OCI-LY1 (cell line): ENCODE measurements at regions not wholly inside any gene's neighbourhood (a gene's known extent, or its start where the extent isn't known, plus 50 kb on each side); places are given as distances from the start of the nearest gene placed in this dataset.

Source experiments
- EZH2 ChIP-seq: fragments of 200-600 bp; sonication (generic), shearing (Covaris generic); IDR thresholded peaks from 2 replicates; pipeline ENCODE4 v1.8.0; 2017; ENCODE audit warnings: borderline replicate concordance, mixed run types, mild to moderate bottlenecking, antibody characterized with exemption, low read length, moderate library complexity, mixed read lengths
- TF ChIP-seq, protein P1 (sequence below): fragments of 200-600 bp; sonication (generic), shearing (Covaris generic); IDR thresholded peaks from 2 replicates; pipeline ENCODE4 v1.5.1; 2017; ENCODE audit warnings: mild to moderate bottlenecking, antibody characterized with exemption, low read length, moderate library complexity, mixed read lengths

DNA sequence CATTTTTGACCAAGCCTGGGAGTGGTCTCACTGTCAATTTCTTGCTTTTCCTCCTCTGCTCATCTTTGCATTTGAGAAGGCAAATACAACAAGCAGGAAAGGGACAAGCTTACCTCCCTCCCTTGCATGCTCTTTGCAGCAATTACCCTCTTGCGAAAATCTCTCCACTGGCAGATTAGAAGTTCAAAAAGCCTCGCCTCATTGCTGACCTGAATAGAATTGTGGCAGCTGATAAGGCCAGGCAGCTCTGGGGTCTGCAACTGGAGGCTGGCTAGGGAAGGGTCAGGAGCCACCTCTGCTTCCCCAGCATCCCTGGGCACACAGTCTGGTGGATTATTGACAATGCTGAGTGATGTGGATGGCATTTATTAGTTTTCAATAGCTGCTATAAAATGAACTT is 362.3 kb upstream of the KIF2A start:
- TF ChIP-seq, protein P1, sequence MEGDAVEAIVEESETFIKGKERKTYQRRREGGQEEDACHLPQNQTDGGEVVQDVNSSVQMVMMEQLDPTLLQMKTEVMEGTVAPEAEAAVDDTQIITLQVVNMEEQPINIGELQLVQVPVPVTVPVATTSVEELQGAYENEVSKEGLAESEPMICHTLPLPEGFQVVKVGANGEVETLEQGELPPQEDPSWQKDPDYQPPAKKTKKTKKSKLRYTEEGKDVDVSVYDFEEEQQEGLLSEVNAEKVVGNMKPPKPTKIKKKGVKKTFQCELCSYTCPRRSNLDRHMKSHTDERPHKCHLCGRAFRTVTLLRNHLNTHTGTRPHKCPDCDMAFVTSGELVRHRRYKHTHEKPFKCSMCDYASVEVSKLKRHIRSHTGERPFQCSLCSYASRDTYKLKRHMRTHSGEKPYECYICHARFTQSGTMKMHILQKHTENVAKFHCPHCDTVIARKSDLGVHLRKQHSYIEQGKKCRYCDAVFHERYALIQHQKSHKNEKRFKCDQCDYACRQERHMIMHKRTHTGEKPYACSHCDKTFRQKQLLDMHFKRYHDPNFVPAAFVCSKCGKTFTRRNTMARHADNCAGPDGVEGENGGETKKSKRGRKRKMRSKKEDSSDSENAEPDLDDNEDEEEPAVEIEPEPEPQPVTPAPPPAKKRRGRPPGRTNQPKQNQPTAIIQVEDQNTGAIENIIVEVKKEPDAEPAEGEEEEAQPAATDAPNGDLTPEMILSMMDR = no peak
- no peak for TF ChIP-seq EZH2
